Fibroblast of skin of right biceps (primary cell): ENCODE measurements at regions not wholly inside any gene's neighbourhood (a gene's known extent, or its start where the extent isn't known, plus 50 kb on each side); places are given as distances from the start of the nearest gene placed in this dataset.
"Not testable (repeated sequence)": the region's sequence is repeated elsewhere in the genome, so short reads cannot be mapped to it uniquely, and the experiment has no call there.

Experiments used
- DNase-seq: peaks from one replicate; pipeline ENCODE4 v3.0.0-alpha.2; 2013

DNA sequence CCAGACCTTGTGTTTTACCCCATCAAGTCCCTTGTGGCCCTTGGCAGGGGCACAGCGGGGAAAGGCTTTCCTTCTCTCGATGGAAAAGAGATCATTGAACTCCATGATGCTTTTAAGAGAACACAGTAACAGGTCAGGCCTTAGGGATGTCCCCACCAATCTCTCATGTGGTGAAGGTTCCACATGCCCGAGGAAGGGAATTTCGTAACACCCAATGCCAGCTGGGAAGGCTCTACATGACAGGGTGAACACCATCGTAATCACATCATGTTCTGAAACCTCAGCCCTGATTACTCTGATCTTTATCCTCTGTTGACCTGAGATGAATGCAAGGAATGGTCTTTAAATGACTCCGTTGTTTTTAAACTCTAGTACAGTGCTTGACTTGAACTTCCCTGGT, 105.5 kb upstream of the SPAG17 start:
- no peak for DNase-seq

- DNase-seq: no peak
Observed at GRCh38 chr1:118290046-118290445, 105.0 kb upstream of the SPAG17 start.

- DNase-seq: not testable (repeated sequence)
Observed at GRCh38 chr1:118280656-118281055, 95.6 kb upstream of the SPAG17 start.

GRCh38 chr1:118275472-118276115, 90.6 kb upstream of the SPAG17 start:
- no peak for DNase-seq

DNA sequence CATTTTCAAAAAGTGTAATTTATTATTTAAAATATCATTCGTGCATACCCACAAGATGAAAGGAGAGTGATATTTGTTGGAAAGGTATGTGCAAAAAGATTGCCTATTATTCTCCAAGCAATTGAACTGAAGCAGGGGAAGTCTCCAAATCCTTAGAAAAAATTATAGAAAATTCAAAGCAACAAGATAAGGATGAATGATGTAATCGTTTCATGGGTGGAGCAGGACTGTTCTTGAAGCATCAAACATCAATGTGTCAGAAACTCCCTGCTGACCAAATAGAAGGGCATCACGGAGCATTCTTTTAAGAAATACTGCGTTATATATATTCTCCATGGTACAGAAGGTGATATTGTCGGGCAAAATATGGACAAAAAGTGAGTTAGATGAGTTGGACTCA, 87.9 kb upstream of the SPAG17 start:
- DNase-seq: no peak

GRCh38 chr1:118271883-118272282, 86.9 kb upstream of the SPAG17 start:
- no peak for DNase-seq

GRCh38 chr1:118269598-118269997, 84.6 kb upstream of the SPAG17 start:
- no peak for DNase-seq

DNA sequence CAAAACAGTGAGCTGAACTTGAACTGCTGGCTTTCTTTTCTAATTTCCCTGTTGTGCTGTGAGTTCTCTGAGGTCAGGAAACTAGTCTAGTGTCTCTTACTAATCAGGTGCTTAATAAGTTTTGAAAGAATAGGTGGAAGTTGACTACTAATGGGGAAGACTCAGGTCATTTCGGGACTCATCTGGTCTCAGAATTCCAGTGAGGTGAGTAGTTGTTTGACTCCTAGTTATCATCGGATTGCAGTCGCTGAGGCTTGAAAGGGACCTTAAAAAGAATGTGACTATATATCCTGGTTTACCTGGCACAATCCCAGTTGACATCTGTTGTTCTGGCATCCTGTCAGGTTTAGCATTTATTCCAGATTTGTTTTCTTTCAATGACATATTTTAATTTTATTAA, 81.4 kb upstream of the SPAG17 start:
- DNase-seq: peak; percentile 34

- no peak for DNase-seq
Observed at GRCh38 chr1:118264343-118264742, 79.3 kb upstream of the SPAG17 start.

GRCh38 chr1:118262865-118263264, 77.8 kb upstream of the SPAG17 start:
- no peak for DNase-seq

DNA sequence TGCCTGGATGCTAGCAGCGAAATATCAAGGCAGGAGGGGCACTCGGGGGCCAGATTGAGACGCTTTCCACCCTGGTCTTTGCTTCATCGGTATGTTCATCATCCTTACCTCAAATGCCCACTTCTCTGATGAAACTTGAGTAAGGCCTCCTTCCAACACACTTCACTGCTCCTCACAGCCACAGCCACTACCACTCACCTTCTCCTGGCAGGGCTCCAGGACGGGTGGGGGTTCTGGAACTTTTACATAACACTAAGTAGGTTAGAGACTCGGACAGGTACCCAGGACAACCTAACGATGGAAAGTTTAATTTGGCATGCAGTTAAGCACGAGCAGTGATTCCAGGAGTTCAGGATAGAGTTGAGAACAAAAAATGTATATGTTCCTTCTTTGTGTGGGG, 73.9 kb upstream of the SPAG17 start:
- DNase-seq: no peak

GRCh38 chr1:118257946-118258345, 72.9 kb upstream of the SPAG17 start:
- peak; percentile 63 for DNase-seq

DNA sequence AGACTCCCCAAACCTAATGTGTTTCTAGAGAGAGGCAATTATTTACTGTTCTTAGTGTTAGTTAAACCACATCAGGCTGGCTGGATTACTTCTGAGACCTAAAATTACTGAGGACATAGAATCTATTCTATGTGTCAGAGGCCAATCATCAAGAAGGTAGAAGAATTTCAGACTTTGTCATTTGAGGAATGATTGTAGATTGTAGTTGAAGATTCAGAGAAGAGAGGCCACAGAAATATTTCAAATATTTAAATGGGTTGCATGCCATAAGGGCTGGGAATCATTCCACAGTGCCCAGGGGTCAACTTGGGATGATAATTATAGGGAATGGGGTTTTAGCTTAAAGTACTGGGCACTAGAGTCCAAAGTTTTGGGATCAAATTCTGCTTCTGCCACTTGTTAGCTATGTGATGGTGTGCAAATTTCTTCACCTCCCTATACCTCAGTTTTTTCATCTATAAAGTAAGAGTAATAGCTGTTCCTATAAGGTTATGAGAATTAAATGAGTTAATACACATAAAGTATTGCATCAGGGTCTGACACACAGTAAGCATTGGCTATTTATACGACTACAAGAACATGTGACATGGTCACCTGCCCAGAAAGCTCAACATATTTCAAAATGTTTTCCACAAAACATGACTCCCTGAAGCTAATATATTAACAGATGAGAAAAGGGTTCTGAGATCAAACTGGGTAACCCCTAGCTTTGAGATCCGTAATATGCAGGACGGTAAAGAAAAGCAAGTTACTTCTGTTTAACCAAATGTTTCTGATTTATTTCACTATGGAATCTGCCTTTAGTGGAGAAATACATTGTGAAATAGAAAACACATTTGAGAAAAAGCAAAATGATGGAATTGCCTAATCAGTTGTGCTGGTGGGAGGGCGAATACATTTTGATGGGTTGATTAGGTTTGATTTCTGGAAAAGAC, 69.7 kb upstream of the SPAG17 start:
- peak; percentile 69 for DNase-seq

- no peak for DNase-seq
Observed at GRCh38 chr1:118254001-118254400, 69.0 kb upstream of the SPAG17 start.

GRCh38 chr1:118253053-118253915, 68.3 kb upstream of the SPAG17 start:
- no peak for DNase-seq

- no peak for DNase-seq
Observed at GRCh38 chr1:118252624-118253023, 67.6 kb upstream of the SPAG17 start.

DNA sequence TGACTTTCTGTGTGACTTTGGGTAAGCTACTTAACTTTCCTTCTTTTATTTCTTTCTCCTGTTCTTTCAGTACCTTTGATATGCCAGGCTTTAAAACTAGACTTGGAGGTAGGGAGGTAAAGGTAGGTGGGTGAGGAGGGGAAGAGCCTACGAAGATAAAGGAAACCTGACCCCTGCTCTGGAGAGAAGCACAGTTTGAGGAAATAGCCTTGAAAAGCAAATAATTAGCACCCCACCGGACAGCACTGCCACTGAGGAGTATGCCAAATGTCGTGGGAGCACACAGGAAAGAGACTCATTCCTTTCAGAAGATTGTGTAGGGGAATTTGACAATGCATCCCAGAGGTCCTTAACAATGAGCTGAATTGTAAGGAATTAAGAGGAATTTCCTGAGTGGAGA, 65.2 kb upstream of the SPAG17 start:
- DNase-seq: peak; percentile 2

DNA sequence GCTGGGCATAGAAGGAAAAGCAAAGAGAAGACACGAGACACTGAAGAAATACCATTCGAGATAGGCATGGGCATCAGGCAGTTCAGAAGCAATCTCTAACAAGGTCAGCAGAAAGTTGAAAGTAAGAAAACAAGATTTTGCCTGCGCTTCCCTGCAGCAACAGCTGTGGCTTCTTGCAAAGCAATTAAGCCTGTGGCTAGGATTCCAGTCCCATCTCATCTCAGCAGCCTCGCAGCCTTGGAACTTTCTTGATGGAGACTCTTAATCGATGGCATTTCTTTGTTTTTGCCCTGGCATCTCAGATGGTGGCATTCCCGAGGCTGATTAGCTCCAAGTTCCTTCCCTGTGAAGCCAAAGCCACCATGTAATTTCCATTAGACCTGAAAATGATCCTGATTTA, 64.6 kb upstream of the SPAG17 start:
- no peak for DNase-seq

- peak; percentile 23 for DNase-seq
Observed at GRCh38 chr1:118247593-118247992, 62.6 kb upstream of the SPAG17 start.

DNA sequence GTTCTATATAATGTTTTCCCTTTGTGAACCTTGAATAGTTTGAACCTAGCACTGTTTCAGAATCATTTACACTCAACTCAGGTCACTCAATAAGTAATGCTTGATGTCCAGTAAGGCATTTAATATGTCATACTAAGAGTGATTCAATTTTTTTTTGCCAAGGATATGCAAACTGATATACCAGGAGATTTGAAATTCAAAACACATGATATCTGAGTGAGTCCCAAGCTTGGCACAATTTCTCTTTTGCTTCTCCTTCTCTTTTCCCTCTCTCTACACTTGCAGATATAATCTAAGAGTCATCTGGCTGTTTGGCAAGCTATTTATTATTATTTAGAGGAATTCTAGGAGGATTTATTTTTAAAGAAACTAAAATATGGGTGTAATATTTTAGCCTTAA, 61.6 kb upstream of the SPAG17 start:
- DNase-seq: no peak

- peak; percentile 73 for DNase-seq
Observed at GRCh38 chr1:118244194-118244593, 59.2 kb upstream of the SPAG17 start.

- DNase-seq: no peak
Observed at GRCh38 chr1:118243269-118243668, 58.2 kb upstream of the SPAG17 start.
